ENCODE measurements at regions not wholly inside any gene's neighbourhood (a gene's known extent, or its start where the extent isn't known, plus 50 kb on each side); places are given as distances from the start of the nearest gene placed in this dataset.

DNA sequence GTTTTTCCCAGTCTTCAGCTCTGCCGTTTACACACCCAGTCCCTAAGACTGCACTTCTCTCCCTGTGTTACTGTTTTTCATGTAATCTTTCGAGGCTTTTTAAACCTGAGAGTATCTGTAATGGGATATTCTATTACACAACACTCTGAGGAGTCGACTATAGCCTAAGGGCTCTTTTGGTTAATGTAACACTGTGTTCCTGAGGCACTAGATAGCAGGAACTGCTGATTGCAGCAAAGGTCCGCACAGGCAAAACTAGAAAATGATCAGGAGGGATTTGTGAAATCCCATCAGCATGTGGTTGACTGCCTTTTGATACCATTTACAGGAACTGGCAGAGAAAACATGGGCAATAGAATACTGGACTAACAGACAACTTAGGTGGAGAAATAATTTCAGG lies 512.3 kb upstream of the RAG2 start:
- DNase-seq: peak; percentile 7

- no peak for DNase-seq
These were observed 511.2 kb upstream of the RAG2 start for GRCh38 chr11:37109286-37109585.

DNA sequence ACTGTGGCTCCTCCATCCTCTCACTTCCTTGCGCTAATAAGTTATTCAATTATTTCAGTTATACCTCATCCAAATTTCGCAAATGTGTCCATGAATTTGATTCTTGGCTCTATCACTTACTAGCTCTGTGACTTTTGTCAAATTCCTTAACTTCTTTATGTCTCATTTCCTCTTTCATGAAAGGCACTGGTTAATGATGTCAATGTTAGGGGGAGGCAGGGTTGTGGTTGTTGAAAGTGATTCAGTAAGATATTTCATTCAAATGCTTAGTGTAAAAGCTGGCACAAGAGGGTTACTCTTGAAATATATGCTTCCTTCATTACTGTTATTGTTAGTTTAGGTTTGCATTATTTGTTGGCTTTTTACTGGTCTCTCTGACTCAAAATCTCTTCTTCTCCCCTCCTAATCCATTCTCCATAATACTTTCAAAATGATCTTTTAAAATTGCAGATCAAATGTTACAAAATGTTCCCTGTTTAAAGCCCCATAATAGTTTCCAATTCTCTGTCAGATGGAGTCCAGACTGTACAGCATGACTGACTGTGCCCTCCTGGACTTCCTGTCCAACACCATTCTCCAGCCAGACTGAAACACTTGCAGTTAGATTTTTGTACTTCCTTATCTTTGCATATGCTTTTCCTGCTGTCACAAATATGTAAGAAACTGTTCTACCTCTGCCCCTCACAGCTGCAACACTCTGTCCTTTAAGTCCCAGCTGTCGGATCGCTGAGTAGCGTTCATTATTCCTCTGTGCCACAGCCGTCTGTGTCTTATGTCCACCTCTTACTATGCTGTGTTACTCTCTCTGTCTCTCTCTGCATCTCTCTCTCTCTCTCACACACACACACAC lies 510.6 kb upstream of the RAG2 start:
- peak; percentile 10 for DNase-seq

DNA sequence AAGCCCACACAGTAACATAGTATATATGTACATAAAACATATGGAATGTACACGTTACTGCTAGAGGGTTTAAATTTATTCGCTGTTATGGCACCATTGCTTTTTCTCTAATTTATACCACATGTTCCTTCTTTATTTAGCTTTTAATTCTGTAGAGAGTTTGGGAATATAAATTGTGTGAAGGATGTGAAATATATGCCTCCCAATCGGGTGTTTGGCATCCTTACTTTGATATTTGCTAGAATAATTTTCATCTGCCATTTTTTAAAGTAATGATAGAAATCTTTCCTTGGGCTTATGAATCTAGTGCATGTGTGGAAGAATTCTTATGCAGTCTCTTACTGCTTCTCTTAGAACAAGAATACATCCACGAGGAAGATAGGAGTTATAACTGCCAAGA lies 509.8 kb upstream of the RAG2 start:
- no peak for DNase-seq

DNA sequence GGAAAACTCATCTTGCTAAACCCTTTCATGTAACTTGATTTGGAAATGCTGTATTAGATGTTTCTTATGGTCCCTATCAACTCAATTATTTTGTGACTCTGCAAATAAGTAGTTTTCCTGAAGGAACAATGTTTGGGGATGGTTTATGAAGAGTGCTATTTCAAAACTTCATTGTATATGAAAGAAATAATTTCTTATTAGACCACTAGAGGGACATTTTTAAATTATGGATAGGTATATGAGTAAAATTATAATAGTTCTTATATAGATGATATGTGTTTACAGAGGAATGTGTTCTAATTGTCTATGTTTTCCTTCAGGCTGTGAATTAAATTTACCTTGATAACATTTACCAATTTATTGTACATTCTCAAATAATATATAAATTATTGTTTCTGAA lies 509.4 kb upstream of the RAG2 start:
- DNase-seq: no peak

DNA sequence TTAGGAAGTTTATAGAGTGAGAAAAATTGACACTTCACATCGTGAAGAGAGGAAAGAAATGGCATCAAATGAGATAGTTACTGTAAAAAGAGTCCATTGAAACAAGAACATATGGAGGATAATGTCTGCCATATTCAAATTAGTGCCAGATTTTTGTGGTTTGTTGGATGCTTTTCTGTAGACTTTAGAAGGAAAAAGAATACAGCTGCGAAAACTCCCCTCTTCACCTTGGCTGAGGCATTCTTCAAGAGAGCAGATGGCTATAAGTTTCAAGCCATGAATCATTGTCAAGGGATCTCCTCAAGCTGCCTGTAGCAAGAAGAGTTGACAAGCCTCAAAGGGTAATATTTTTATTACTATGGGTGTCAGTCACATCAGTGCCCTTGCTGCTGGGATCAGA lies 507.4 kb upstream of the RAG2 start:
- DNase-seq: no peak

DNA sequence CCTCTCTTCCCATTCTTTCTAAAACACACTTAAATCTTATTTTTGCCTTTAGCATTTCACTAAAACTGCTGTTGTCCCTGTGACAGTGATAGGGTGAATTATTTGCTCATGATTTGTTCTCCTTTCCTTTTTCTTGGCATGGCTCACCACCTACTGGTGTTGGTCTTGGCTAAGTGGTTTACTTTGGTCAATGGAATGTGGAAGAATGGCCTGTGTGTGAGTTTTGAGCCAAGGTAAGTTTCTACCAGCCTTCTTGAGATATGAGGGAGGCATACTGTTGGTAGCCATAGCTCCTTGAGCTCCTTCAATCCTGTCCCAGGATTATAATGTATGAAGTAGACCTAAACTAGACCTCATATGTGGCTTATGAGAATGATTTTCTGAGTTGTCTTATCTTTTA lies 506.3 kb upstream of the RAG2 start:
- no peak for DNase-seq

GRCh38 chr11:37100008-37100407 lies 502.0 kb upstream of the RAG2 start:
- DNase-seq: no peak

- no peak for DNase-seq
These were observed 494.5 kb upstream of the RAG2 start for GRCh38 chr11:37092487-37092886.

DNA sequence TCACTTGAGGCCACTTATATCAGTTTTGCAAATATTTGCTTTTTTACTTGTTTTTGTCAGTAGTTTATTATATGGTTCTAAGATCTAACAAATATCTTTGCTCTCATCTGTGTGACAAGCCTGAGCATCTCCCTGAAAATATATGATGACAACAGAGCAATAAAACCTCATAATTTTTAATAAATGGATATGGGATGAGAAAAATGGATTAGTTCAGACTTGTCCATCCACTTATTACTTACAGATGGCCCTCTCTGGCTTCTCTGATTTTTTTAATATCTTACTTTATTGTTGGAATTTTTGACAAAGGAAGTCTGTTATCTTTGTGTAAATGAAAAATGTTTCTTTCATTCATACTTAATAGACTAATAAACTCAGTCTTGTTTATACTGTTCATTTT lies 491.4 kb upstream of the RAG2 start:
- no peak for DNase-seq

DNA sequence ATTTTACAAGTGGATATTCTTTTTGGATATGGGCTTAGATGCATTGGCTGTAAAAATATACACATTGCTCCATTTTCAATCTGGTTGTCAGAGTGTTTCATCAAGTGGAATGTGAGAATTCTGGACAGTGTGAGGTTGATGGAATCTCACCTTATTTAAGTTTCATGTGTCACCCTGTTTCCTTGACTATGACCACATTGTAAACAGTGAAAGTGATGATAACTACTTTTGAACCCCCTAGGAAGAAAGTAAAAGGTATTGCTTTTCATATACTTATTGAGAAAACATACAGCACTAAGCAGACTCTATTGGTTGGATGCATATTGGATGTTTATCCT lies 490.5 kb upstream of the RAG2 start:
- DNase-seq: no peak

DNA sequence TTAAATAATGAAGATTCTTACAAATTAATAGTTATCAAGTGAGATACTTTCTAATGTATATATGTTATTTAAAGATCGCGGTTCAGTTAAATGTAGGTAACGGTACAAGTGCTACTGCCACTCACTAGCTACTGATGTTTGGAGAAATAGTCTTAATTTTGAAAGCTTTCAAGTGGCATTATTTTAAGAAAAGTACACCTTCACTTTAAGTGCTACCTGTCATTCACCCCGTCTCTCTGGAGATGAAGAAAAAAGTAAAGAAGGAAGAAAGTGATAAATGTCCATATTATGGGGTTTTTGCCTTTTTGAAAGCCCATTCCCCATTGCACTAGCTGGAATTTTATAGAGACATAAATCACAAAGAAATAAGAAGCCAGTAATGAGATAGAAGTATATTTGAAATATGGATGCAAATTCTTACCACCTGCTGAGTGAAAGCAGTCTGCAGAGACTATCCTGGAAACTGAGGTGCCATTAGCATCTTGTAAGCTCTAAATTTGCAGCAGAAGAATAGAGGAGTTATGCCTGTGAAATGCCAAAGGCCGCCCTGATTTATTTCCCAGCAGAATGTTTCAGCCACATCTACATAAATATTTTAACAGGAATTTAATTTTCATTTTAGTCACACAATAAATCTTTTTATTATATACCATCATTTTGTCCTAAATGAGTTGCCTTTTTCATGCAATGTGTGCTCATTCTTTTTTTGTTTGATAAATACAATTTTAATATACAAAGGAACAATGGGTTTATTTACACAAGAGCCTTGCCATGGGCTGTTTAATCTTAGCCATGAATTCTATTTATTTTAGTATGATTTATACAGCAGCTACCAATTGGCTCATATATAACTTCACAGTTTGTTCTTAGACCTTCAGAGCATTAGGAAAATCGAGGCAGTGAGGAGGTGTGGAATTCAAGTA lies 489.9 kb upstream of the RAG2 start:
- no peak for DNase-seq

DNA sequence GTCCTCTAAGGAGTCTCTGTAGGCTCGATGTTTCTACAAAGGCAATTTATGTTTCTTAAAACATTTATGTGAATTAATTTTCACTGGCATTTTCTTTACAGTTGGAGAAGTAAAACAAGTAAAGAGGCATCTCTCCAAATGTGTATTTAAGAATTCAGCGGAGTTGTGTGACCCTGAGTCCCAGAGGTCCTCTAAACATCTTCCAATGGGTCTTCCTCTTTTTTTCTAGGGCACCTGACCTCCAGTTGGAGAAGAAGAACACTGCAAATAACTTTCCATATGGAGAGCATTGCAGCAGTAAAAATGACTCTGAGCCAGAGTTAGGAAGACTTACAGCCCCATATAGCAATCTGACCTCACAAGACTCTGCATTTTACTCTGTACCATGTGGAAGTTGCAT lies 480.5 kb upstream of the RAG2 start:
- no peak for DNase-seq

GRCh38 chr11:37076866-37077265 lies 478.8 kb upstream of the RAG2 start:
- DNase-seq: no peak

DNA sequence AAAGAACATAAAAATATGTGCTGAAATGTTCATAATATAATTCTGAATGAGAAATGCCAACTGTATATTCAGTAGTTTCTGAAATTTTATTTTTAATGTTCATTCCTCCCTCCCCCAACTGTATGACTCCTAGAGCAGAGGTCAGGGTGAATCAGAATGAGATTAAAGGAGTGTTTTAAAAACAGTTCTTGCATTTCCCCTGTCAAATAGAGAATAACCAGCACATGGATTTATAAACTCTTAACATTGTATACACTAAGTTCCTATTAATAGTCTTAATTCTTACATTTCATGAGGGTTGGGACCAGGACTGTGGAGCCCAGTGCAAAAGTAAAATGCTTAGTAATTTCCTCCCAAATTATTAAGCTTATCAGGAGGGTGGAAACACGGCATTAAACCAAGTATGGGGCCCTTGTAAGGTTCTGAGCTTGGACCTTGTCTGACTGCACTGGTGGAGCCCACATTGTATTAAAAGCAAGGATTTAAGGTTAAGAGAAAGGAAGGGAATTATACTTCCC lies 474.6 kb upstream of the RAG2 start:
- no peak for DNase-seq

DNA sequence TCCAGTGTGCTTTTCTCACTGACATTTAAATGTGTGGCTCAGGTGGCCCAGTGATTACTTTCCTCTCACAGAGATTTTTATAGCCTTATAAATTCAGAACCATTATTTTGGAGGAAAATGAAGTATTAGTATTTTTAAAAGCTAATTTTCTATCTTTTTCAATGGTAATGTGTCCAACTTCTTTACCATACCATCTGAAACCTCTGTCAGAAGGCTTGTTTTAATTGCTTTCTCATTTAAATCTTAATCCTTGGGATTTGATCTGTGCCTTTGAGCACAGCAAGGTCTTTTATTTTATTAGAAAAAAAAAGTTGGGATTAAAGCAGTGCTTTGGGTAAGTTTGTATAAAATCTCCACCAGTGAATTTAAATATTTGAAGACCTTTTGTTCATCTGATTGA lies 452.3 kb upstream of the RAG2 start:
- DNase-seq: no peak

DNA sequence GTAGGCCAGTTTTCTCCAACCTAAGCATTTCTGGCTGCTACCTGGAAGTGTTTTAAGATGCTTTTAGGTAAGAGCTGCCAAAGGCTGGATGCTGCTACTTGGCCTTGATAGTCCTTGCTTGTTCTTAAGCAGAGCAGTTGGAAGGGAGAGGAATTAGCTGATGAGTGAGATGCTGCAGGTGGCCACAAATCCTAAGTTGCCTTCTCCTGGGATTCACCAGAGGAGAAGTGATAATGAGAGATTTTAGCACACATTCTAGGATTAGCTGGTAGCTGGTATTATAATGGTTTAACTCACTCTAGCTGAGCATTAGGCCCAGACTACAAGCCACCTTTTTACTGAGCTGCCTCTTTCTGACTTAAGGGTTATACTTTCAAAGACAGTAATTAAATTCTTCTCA lies 442.9 kb upstream of the RAG2 start:
- no peak for DNase-seq

DNA sequence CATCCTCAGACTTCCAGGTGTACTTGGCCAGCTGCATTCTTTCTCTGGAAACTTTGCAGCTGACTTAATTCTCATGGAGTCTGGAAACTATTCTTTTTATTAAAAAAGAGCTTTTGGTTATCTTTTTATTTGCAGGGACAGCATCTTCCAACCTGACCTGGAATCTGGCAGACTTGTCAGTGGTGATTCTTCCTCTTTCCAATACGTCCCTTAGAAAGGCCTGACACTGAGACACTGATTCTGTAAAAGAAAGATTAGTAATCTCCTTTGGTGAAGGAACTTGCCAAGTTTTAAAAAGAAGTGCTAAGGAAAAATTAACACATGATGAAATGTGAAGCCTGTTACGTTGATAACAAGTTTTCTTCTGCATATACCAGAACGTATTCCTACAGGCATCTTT lies 440.9 kb upstream of the RAG2 start:
- DNase-seq: no peak

- DNase-seq: no peak
These were observed 428.7 kb upstream of the RAG2 start for GRCh38 chr11:37026741-37027140.

DNA sequence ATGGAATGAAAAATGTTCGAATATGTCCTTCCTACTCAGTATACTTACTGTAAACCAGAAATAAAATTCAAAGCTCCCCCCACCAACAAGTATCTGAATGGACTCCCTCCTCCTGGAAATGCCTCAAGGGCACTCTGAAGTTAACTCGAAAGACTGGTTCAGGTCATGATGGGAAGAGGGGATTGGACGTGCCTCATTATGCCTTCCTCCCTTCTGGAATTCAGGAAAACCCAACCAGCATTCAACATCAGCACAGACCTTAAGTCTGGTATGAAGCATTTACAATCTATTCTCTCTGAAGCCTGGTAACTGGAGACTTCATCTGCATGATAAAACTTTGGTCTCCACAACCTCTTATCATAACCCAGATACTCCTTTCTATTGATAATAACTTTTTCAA lies 428.3 kb upstream of the RAG2 start:
- no peak for DNase-seq

GRCh38 chr11:37006563-37006962 lies 408.5 kb upstream of the RAG2 start:
- DNase-seq: no peak

DNA sequence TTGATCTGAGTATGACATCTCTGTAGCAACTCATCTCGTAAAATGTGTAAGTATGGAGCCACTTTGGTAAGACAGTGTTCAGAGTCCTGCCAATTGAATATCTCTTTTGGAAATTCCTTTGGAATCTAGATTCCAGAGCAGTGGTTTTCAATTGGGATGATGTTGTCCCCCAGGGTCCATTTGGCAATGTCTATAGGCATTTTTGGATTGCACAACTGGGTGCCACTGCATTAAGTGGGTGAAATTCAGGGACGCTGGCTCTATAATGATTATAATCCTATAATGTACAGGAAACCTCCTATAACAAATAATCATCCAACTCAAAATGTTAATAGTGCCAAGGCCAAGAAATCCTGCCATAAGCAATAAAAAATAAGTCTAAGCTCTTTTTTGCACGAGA lies 404.8 kb upstream of the RAG2 start:
- no peak for DNase-seq

GRCh38 chr11:36997656-36998055 lies 399.6 kb upstream of the RAG2 start:
- no peak for DNase-seq

GRCh38 chr11:36996795-36997194 lies 398.8 kb upstream of the RAG2 start:
- DNase-seq: no peak
